B cell (primary cell): ENCODE measurements at regions not wholly inside any gene's neighbourhood (a gene's known extent, or its start where the extent isn't known, plus 50 kb on each side); places are given as distances from the start of the nearest gene placed in this dataset.

Experiments used
- CTCF ChIP-seq: fragments of 200-600 bp; IDR thresholded peaks from one replicate; pipeline ENCODE4 v1.8.0; 2022; ENCODE audit warnings: antibody characterized with exemption, mild to moderate bottlenecking
- EZH2 ChIP-seq: IDR thresholded peaks from 2 replicates; pipeline ENCODE4 v1.6.1; 2012; ENCODE audit warnings: borderline replicate concordance, low read depth, mild to moderate bottlenecking, moderate library complexity, low read length; ENCODE audit not compliant: insufficient read depth, poor library complexity, severe bottlenecking

- TF ChIP-seq CTCF: no peak
- TF ChIP-seq EZH2: no peak
Measured at GRCh38 chr7:128176696-128177095, 64.4 kb upstream of the LEP start.
